C4-2B (cell line): ENCODE measurements at regions not wholly inside any gene's neighbourhood (a gene's known extent, or its start where the extent isn't known, plus 50 kb on each side); places are given as distances from the start of the nearest gene placed in this dataset.

ENCODE experiments used
- ZFX ChIP-seq: fragments of 450-650 bp; IDR thresholded peaks from 2 replicates; pipeline ENCODE4 v1.6.1; 2017
- TF ChIP-seq, protein P1 (sequence below): fragments of 450-650 bp; conservative IDR thresholded peaks from 2 replicates; pipeline ENCODE4 v1.5.1; 2017; ENCODE audit warnings: mild to moderate bottlenecking

DNA sequence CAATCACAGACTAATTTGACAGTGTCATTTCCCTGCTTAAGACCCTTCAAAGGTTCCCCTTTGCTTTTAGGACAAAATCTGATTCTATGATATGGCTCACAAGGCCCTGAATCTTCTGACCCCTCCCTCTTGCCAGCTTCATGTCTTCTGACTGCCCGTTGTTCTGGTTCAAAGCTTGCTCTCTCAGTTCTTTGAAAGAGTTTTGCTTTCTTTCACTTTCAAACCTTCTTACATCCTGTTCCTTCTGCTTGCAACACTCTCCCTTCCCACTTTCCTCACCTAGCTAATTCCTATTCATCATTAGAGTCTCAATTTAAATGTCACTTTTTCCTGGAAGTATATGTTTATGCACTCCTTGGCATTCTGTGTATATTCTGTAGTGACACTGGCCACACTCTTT, 299.2 kb downstream of the IDS start:
- TF ChIP-seq, protein P1, sequence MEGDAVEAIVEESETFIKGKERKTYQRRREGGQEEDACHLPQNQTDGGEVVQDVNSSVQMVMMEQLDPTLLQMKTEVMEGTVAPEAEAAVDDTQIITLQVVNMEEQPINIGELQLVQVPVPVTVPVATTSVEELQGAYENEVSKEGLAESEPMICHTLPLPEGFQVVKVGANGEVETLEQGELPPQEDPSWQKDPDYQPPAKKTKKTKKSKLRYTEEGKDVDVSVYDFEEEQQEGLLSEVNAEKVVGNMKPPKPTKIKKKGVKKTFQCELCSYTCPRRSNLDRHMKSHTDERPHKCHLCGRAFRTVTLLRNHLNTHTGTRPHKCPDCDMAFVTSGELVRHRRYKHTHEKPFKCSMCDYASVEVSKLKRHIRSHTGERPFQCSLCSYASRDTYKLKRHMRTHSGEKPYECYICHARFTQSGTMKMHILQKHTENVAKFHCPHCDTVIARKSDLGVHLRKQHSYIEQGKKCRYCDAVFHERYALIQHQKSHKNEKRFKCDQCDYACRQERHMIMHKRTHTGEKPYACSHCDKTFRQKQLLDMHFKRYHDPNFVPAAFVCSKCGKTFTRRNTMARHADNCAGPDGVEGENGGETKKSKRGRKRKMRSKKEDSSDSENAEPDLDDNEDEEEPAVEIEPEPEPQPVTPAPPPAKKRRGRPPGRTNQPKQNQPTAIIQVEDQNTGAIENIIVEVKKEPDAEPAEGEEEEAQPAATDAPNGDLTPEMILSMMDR, result no peak
- no peak for TF ChIP-seq ZFX
